ENCODE measurements at regions not wholly inside any gene's neighbourhood (a gene's known extent, or its start where the extent isn't known, plus 50 kb on each side); places are given as distances from the start of the nearest gene placed in this dataset.
"Not testable (repeated sequence)": the region's sequence is repeated elsewhere in the genome, so short reads cannot be mapped to it uniquely, and the experiment has no call there.

DNA sequence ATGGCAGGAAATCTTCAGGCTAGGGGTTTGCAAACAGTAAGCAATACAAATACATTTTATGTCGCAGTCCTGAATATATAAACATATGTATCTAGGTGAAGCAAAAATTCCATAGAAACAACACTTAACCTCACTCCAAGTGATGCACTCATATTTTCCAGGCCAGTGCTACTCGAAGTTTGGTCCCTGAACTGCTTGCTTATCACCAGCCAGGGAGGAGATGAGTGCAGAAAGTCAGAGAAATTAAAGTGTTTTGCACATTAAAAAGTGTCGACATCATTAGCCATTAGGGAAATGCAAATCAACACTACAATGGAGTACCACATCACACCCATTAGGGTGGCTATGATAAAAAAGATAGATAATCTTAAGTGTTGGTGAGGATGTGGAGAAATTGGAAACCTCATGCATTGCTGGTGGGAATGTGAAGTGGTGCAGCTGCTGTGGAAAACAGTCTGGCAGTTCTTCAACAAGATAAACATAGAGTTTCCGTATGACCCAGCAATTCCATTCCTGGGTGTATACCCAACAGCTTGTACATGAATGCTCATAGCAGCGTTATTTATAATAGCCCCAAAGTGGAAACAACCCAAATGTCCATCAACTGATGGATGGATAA lies 70.5 kb upstream of the CSF1 start:
- Histone ChIP-seq H3K36me3 (ENCODE audit: control insufficient read depth, insufficient read depth, low read length) (no peaks in the 10 kb centered on the region), H3K4me1 (ENCODE audit: control insufficient read depth, insufficient read depth, low read length) (peaks cover under 1% of the 10 kb centered on the region), H3K27me3 (ENCODE audit: control insufficient read depth, insufficient read depth, low read length) (no peaks in the 10 kb centered on the region), H3K9me3 (ENCODE audit: control insufficient read depth, insufficient read depth, low read length) (peaks cover 5% of the 10 kb centered on the region), H3K4me3 (ENCODE audit: low read depth, low read length) (no peak overlapping the region), H3K9ac (ENCODE audit: low read depth, low read length) (no peak overlapping the region)

DNA sequence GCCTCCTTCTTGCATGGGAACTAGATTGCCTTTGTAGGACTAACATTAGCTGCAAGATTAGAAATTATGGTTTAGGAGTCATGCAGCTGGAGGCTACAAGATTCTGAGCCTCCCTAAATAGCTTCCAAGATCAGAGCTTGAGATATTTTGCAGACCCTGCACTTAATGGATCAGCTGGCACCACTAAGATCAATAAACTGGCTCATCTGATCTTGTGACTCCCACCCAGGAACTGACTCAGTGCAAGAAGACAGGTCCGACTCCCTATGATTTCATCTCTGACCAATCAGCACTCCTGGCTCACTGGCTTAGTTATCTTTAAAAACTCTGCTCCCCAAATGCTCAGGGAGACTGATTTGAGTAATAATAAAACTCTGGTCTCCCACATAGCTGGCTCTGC lies 71.4 kb upstream of the CSF1 start:
- not testable (repeated sequence) for H3K9me3 ChIP-seq (ENCODE audit: control insufficient read depth, insufficient read depth, low read length); H3K36me3 ChIP-seq (ENCODE audit: control insufficient read depth, insufficient read depth, low read length); H3K4me3 ChIP-seq (ENCODE audit: low read depth, low read length); H3K4me1 ChIP-seq (ENCODE audit: control insufficient read depth, insufficient read depth, low read length); H3K27me3 ChIP-seq (ENCODE audit: control insufficient read depth, insufficient read depth, low read length); H3K9ac ChIP-seq (ENCODE audit: low read depth, low read length)

DNA sequence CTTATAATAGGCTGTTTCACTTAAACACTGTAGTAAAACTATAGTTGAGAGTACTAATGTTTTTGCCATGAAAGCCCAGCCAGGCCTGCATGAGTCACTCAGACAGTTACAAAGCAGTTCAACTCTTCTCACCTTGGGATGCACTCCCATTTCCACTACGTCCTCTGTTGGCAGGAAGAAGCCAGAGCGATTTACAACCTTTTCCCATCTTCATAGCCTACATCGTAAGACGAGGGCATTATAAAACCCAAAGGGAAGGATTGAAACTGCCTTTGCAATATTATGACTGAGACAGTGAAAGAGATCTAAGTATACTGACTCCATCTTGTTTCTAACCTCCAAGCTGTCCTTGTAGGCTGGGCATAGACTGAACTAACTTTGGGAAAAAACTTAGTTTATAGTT lies 71.8 kb upstream of the CSF1 start:
- Histone ChIP-seq H3K9me3 (ENCODE audit: control insufficient read depth, insufficient read depth, low read length) (peaks cover 5% of the 10 kb centered on the region), H3K4me1 (ENCODE audit: control insufficient read depth, insufficient read depth, low read length) (peaks cover 2% of the 10 kb centered on the region), H3K36me3 (ENCODE audit: control insufficient read depth, insufficient read depth, low read length) (no peaks in the 10 kb centered on the region), H3K9ac (ENCODE audit: low read depth, low read length) (no peak overlapping the region), H3K27me3 (ENCODE audit: control insufficient read depth, insufficient read depth, low read length) (no peaks in the 10 kb centered on the region), H3K4me3 (ENCODE audit: low read depth, low read length) (no peak overlapping the region)

DNA sequence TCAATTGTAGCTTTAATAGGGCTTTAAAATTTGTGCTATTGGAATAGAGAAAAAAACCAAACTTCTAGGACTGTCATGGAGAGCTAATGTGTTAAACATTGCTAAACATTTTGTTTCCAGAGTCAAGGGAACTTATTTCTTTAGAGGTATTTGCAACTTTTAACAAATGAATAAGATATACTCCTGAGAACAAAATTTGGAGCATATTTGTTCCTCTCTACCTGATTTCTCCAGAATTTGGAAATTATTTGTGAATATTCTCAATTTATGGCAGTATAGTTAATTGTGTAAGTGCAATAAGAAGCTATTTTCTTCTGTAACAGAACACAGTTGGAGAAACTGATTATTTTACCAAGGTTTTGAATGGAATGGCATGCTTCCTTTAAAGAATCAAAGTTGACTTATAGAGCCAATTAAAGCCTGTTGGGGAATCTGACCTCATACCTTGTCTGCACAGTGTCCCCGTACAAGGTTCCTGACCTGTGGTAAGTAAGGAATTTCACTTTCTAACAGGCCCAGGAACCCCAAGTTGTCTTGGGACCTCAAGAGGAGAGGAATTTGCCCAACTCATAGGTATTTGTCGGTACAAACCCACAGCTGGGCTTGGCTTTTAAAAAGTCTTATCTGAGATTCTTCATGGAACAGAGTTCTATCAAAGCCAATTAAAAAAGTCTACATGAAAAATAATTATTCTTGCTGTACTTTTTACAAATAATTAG lies 72.6 kb upstream of the CSF1 start:
- Histone ChIP-seq H3K36me3 (ENCODE audit: control insufficient read depth, insufficient read depth, low read length) (no peaks in the 10 kb centered on the region), H3K4me3 (ENCODE audit: low read depth, low read length) (no peak overlapping the region), H3K4me1 (ENCODE audit: control insufficient read depth, insufficient read depth, low read length) (peaks cover 5% of the 10 kb centered on the region), H3K9ac (ENCODE audit: low read depth, low read length) (no peak overlapping the region), H3K27me3 (ENCODE audit: control insufficient read depth, insufficient read depth, low read length) (no peaks in the 10 kb centered on the region), H3K9me3 (ENCODE audit: control insufficient read depth, insufficient read depth, low read length) (peaks cover 5% of the 10 kb centered on the region)

DNA sequence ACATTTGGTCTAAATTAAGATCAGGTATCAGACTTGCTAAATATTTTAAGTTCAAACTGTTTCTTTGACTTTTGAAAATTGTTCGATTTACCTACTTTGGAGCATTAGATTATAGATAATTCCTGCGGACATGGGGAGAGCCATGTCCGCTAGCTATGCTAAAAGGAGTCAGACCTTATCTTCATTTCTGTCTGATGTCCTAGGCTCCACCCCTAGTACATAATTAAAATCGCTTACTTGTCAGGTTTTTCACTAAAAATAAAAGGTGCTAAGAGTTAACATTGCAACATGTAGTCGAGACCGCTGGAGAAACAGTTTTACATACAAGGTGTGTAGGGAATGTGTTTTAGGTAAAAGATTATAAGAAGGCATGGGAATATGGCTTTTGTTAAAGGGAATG lies 71.9 kb upstream of the EPS8L3 start:
- H3K27me3 ChIP-seq (ENCODE audit: control insufficient read depth, insufficient read depth, low read length); H3K36me3 ChIP-seq (ENCODE audit: control insufficient read depth, insufficient read depth, low read length); H3K9me3 ChIP-seq (ENCODE audit: control insufficient read depth, insufficient read depth, low read length); H3K9ac ChIP-seq (ENCODE audit: low read depth, low read length); H3K4me3 ChIP-seq (ENCODE audit: low read depth, low read length): not testable (repeated sequence)
- H3K4me1 ChIP-seq (ENCODE audit: control insufficient read depth, insufficient read depth, low read length), result peaks cover 13% of the 10 kb centered on the region

DNA sequence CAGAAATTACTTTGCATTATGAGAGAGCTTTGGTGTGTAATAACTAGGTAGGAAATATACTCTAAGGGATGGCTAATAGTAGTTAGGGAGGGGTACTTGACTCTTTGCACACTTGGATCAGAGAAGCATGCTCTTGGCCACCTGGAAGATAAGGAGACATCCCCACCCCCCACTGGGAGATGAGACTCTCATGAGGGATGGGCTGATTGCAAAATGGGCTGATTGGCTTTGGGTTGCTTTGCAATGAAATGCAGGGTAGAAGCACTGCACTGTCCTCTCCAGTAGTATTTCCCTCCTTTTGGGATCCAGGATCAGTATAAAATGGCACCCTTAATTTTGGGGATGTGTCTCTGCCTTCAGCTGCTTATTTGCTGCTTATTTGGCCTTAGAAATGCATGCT lies 71.2 kb upstream of the EPS8L3 start:
- H3K27me3 ChIP-seq (ENCODE audit: control insufficient read depth, insufficient read depth, low read length), result no peaks in the 10 kb centered on the region
- no peak overlapping the region for H3K4me3 ChIP-seq (ENCODE audit: low read depth, low read length)
- H3K9me3 ChIP-seq (ENCODE audit: control insufficient read depth, insufficient read depth, low read length), result peaks cover 5% of the 10 kb centered on the region
- no peak overlapping the region for H3K9ac ChIP-seq (ENCODE audit: low read depth, low read length)
- H3K4me1 ChIP-seq (ENCODE audit: control insufficient read depth, insufficient read depth, low read length), result peaks cover 13% of the 10 kb centered on the region
- no peaks in the 10 kb centered on the region for H3K36me3 ChIP-seq (ENCODE audit: control insufficient read depth, insufficient read depth, low read length)

DNA sequence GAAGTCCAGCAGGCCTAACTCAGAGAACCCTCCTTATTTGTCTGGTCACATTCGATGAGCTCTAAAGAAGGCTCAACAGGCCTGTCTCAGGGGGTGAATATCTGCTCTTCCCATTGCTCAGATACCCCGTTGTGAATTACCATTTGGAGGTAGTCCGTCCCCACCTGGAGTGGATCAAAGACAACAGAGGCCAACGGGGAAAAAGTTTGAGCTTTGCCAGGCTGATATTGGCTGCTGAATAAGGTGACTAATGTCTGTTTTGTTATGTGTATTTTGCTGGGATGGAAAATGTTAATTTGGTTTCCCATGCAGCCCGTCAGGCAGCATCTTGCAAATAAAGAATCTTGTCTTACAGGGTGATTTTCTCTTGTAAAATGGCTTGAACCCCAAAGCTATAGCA lies 69.2 kb upstream of the EPS8L3 start:
- H3K9ac ChIP-seq (ENCODE audit: low read depth, low read length), result no peak overlapping the region
- peaks cover 13% of the 10 kb centered on the region for H3K4me1 ChIP-seq (ENCODE audit: control insufficient read depth, insufficient read depth, low read length)
- no peaks in the 10 kb centered on the region for H3K36me3 ChIP-seq (ENCODE audit: control insufficient read depth, insufficient read depth, low read length)
- H3K4me3 ChIP-seq (ENCODE audit: low read depth, low read length), result peak overlapping the region; percentile 24
- peaks cover 5% of the 10 kb centered on the region for H3K9me3 ChIP-seq (ENCODE audit: control insufficient read depth, insufficient read depth, low read length)
- no peaks in the 10 kb centered on the region for H3K27me3 ChIP-seq (ENCODE audit: control insufficient read depth, insufficient read depth, low read length)

DNA sequence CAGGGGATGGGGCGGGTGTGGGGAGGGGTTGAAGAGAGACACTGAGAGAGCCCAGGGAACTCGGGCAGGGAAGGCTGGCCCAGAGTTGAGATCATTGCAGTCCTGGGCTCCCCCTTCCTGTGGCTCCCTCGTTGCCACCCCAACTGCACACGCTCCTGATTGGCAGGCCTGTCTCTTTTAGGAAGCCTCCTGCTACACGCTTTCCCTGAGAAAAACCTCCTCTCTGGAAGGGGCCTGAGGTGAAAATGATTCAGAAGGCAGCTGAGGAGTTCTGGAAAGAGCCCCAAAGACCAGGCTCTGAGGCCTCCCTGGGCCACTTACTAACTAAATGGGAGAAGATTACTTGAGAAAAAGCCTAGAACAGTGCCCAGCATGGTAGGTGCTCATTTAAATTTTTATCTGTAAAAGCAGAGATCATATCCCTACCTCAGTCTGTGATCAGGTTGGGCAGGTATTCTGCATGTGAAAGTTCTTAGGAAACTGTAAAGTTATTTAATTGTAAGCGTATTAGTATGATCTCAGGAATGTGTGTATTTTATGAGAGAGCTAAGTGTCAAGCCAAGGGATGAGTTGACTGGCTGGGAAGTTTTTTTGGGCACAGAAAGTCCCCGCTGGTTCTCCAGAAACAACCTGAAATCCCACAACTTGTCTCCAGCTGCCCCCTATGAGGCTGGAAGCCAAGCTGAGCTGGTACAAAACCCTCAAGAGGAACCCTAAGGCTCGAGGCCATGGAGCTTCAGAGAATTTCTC lies 65.2 kb upstream of the EPS8L3 start:
- no peaks in the 10 kb centered on the region for H3K36me3 ChIP-seq (ENCODE audit: control insufficient read depth, insufficient read depth, low read length)
- H3K4me1 ChIP-seq (ENCODE audit: control insufficient read depth, insufficient read depth, low read length), result peaks cover 11% of the 10 kb centered on the region
- H3K9ac ChIP-seq (ENCODE audit: low read depth, low read length), result no peak overlapping the region
- H3K9me3 ChIP-seq (ENCODE audit: control insufficient read depth, insufficient read depth, low read length), result no peaks in the 10 kb centered on the region
- no peak overlapping the region for H3K4me3 ChIP-seq (ENCODE audit: low read depth, low read length)
- no peaks in the 10 kb centered on the region for H3K27me3 ChIP-seq (ENCODE audit: control insufficient read depth, insufficient read depth, low read length)

DNA sequence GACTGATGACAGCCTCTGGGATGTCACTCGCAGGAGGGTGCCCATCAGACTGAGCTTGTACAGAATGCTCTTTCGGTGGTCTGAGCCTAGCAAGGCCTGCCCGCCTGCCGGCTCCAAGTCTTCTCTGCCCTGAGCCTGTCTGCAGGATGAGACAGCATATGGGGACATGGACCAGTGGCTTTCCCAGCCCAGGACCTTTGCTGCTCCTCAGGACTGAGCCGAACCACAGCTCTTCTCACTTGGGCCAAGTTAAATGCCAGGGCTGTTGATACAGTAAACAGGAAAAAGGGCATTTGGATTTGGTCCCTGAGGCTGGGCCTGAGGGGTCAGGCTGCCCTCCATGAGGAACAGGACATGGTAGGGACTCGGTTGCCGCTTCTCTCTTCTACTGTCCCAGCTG lies 64.3 kb upstream of the EPS8L3 start:
- Histone ChIP-seq H3K36me3 (ENCODE audit: control insufficient read depth, insufficient read depth, low read length) (no peaks in the 10 kb centered on the region), H3K4me1 (ENCODE audit: control insufficient read depth, insufficient read depth, low read length) (peaks cover 8% of the 10 kb centered on the region), H3K9me3 (ENCODE audit: control insufficient read depth, insufficient read depth, low read length) (no peaks in the 10 kb centered on the region), H3K27me3 (ENCODE audit: control insufficient read depth, insufficient read depth, low read length) (no peaks in the 10 kb centered on the region), H3K9ac (ENCODE audit: low read depth, low read length) (no peak overlapping the region), H3K4me3 (ENCODE audit: low read depth, low read length) (no peak overlapping the region)

DNA sequence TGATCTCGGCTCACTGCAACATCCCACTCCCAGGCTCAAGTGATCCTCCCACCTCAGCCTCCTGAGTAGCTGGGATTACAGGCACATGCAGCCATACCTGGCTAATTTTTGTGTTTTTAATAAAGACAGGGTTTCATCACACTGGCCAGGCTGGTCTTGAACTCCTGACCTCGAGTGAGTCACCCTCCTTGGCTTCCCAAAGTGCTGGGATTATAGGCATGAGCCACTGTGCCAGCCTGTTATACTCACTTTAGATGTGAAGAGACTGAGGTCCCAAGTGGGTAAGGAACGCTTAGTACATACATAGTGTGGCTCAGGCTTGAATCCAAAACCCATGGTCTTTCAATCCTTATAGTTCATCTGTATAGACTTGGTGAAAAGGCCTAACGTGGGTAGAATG lies 63.7 kb upstream of the EPS8L3 start:
- Histone ChIP-seq H3K4me1 (ENCODE audit: control insufficient read depth, insufficient read depth, low read length) (peaks cover 5% of the 10 kb centered on the region), H3K9me3 (ENCODE audit: control insufficient read depth, insufficient read depth, low read length) (no peaks in the 10 kb centered on the region), H3K4me3 (ENCODE audit: low read depth, low read length) (no peak overlapping the region), H3K9ac (ENCODE audit: low read depth, low read length) (no peak overlapping the region), H3K27me3 (ENCODE audit: control insufficient read depth, insufficient read depth, low read length) (no peaks in the 10 kb centered on the region), H3K36me3 (ENCODE audit: control insufficient read depth, insufficient read depth, low read length) (no peaks in the 10 kb centered on the region)

DNA sequence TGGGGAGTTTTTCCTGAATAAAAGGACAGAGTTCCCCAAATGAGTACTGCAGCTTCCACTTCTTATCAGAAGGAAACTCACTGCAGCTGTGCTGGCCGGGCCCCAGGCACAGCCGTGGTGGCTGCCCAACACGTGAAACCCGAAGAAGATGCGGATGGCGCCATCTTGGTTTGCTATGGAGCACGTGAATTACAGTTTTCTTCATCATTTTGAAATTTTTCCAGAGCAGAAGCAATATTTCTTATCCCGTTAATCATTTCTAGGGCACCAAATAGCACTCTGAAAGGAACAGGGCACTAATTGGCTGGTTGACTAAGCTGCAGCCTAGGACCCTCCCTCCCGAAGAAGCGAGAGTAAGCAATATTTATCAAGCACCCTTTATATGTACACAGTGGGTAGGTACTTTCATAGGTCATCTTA lies 63.2 kb upstream of the EPS8L3 start:
- H3K27me3 ChIP-seq (ENCODE audit: control insufficient read depth, insufficient read depth, low read length), result no peaks in the 10 kb centered on the region
- no peak overlapping the region for H3K9ac ChIP-seq (ENCODE audit: low read depth, low read length)
- no peaks in the 10 kb centered on the region for H3K36me3 ChIP-seq (ENCODE audit: control insufficient read depth, insufficient read depth, low read length)
- H3K9me3 ChIP-seq (ENCODE audit: control insufficient read depth, insufficient read depth, low read length), result no peaks in the 10 kb centered on the region
- H3K4me1 ChIP-seq (ENCODE audit: control insufficient read depth, insufficient read depth, low read length), result peaks cover 4% of the 10 kb centered on the region
- H3K4me3 ChIP-seq (ENCODE audit: low read depth, low read length), result no peak overlapping the region

DNA sequence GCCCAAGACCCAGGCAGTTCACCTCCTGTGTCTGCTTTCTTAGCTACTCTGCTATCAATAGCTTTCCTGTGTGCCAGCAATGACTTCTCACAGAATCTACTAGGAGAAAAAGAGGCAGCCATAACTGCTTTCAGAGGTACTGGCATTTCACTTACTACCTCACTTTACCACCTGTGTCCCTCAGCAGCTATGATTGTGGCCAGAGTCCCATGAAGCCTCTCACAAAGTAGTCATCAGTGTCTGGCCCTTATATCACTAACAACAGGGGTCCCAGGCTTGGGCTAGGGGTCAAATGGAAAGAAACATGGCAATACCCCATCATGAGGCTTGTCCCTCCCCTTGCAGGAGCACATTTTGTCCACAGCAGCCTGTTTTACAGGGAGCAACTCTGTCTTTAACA lies 62.7 kb upstream of the EPS8L3 start:
- H3K4me1 ChIP-seq (ENCODE audit: control insufficient read depth, insufficient read depth, low read length), result peaks cover 4% of the 10 kb centered on the region
- H3K9me3 ChIP-seq (ENCODE audit: control insufficient read depth, insufficient read depth, low read length), result no peaks in the 10 kb centered on the region
- no peak overlapping the region for H3K4me3 ChIP-seq (ENCODE audit: low read depth, low read length)
- no peaks in the 10 kb centered on the region for H3K27me3 ChIP-seq (ENCODE audit: control insufficient read depth, insufficient read depth, low read length)
- H3K9ac ChIP-seq (ENCODE audit: low read depth, low read length), result no peak overlapping the region
- no peaks in the 10 kb centered on the region for H3K36me3 ChIP-seq (ENCODE audit: control insufficient read depth, insufficient read depth, low read length)
